Mesenchymal stem cell (in vitro differentiated cells and primary cell): ENCODE measurements at regions not wholly inside any gene's neighbourhood (a gene's known extent, or its start where the extent isn't known, plus 50 kb on each side); places are given as distances from the start of the nearest gene placed in this dataset.

Experiments
- DNase-seq: peaks from one replicate; pipeline ENCODE4 v3.0.0-alpha.2; 2013
- H2AFZ ChIP-seq: one replicate; pipeline ENCODE4 v1.6.1; 2013; ENCODE audit warnings: low read depth, mild to moderate bottlenecking, control low read depth, inconsistent platforms, low read length, moderate library complexity
- H2AK5ac ChIP-seq: 2 replicates; pipeline ENCODE4 v1.6.1; 2013; ENCODE audit warnings: low read length, moderate library complexity, mild to moderate bottlenecking, inconsistent platforms; ENCODE audit not compliant: severe bottlenecking
- H2BK120ac ChIP-seq: one replicate; pipeline ENCODE4 v1.6.1; 2013; ENCODE audit warnings: low read depth, mild to moderate bottlenecking, inconsistent platforms, low read length, moderate library complexity
- H2BK12ac ChIP-seq, 2 experiments: one replicate each; pipeline ENCODE4 v1.6.1; 2013; ENCODE audit warnings: inconsistent platforms in 2 of 2, low read length in 2 of 2, mild to moderate bottlenecking in 2 of 2, moderate library complexity in 2 of 2, control low read depth in 1 of 2
- H2BK15ac ChIP-seq: one replicate; pipeline ENCODE4 v1.6.1; 2013; ENCODE audit warnings: mild to moderate bottlenecking, low read depth, inconsistent platforms; ENCODE audit not compliant: poor library complexity, severe bottlenecking
- H2BK5ac ChIP-seq: 2 replicates; pipeline ENCODE4 v1.6.1; 2013; ENCODE audit warnings: low read depth, mild to moderate bottlenecking, low read length, control low read depth, inconsistent platforms; ENCODE audit not compliant: poor library complexity, severe bottlenecking
- H3K14ac ChIP-seq, 2 experiments: one replicate each; pipeline ENCODE4 v1.6.1; 2013; ENCODE audit warnings: inconsistent platforms in 2 of 2, low read length in 2 of 2, control low read depth in 1 of 2, mild to moderate bottlenecking in 1 of 2, moderate library complexity in 1 of 2
- H3K18ac ChIP-seq, 2 experiments: one replicate each; pipeline ENCODE4 v1.6.1; 2013; ENCODE audit warnings: inconsistent platforms in 2 of 2, low read length in 2 of 2, control low read depth in 1 of 2, low read depth in 1 of 2, mild to moderate bottlenecking in 1 of 2
- H3K23ac ChIP-seq, 2 experiments: one replicate each; pipeline ENCODE4 v1.6.1; 2013; ENCODE audit warnings: inconsistent platforms in 2 of 2, low read length in 2 of 2, mild to moderate bottlenecking in 2 of 2, moderate library complexity in 2 of 2, control low read depth in 1 of 2
- H3K27ac ChIP-seq: 2 replicates; pipeline ENCODE4 v1.5.1; 2013; ENCODE audit warnings: mild to moderate bottlenecking, moderate library complexity, low read length, control low read depth, inconsistent platforms; ENCODE audit not compliant: poor library complexity, severe bottlenecking
- H3K27me3 ChIP-seq, 2 experiments: 2 replicates each; pipeline versions ENCODE4 v1.6.1 to v1.7.0; 2013; ENCODE audit warnings: low read length in 2 of 2, mild to moderate bottlenecking in 2 of 2, moderate library complexity in 2 of 2, control low read depth in 1 of 2, inconsistent platforms in 1 of 2; ENCODE audit not compliant: control insufficient read depth in 1 of 2, insufficient read depth in 1 of 2
- H3K36me3 ChIP-seq, 2 experiments: 2 replicates each; pipeline versions ENCODE4 v1.6.1 to v1.7.0; 2013; ENCODE audit warnings: low read length in 2 of 2, control low read depth in 1 of 2, inconsistent platforms in 1 of 2, low read depth in 1 of 2, mild to moderate bottlenecking in 1 of 2; ENCODE audit not compliant: insufficient read depth in 2 of 2, control insufficient read depth in 1 of 2
- H3K4ac ChIP-seq, 2 experiments: one replicate each; pipeline ENCODE4 v1.6.1; 2013; ENCODE audit warnings: inconsistent platforms in 2 of 2, low read length in 2 of 2, mild to moderate bottlenecking in 2 of 2, moderate library complexity in 2 of 2, control low read depth in 1 of 2, low read depth in 1 of 2
- H3K4me1 ChIP-seq: 2 replicates; pipeline ENCODE4 v1.6.1; 2013; ENCODE audit warnings: low read depth, low read length, control low read depth; ENCODE audit not compliant: control insufficient read depth, insufficient read depth
- H3K4me2 ChIP-seq: 2 replicates; pipeline ENCODE4 v1.6.1; 2013; ENCODE audit warnings: low read length, mild to moderate bottlenecking, inconsistent platforms; ENCODE audit not compliant: poor library complexity, severe bottlenecking
- H3K4me3 ChIP-seq, 2 experiments: 2 replicates each; pipeline versions ENCODE4 v1.5.1 to v1.7.0; 2013; ENCODE audit warnings: low read length in 2 of 2, mild to moderate bottlenecking in 2 of 2, control low read depth in 1 of 2, low read depth in 1 of 2; ENCODE audit not compliant: insufficient read depth in 1 of 2
- H3K79me1 ChIP-seq: replicated peaks from 2 replicates; pipeline ENCODE4 v1.6.1; 2013; ENCODE audit warnings: mild to moderate bottlenecking, control low read depth, low read length, inconsistent platforms; ENCODE audit not compliant: poor library complexity, severe bottlenecking
- H3K9ac ChIP-seq: 2 replicates; pipeline ENCODE4 v1.7.0; 2013; ENCODE audit warnings: mild to moderate bottlenecking, low read length, moderate library complexity
- H3K9me3 ChIP-seq: 2 replicates; pipeline ENCODE4 v1.7.0; 2013; ENCODE audit warnings: mild to moderate bottlenecking, low read length; ENCODE audit not compliant: control insufficient read depth
- H4K8ac ChIP-seq: one replicate; pipeline ENCODE4 v1.6.1; 2013; ENCODE audit warnings: inconsistent platforms, mild to moderate bottlenecking, low read length, moderate library complexity
- H4K91ac ChIP-seq: one replicate; pipeline ENCODE4 v1.6.1; 2013; ENCODE audit warnings: mild to moderate bottlenecking, low read length, inconsistent platforms
- WGBS: methylation state at CpG from one replicate; pipeline ENCODE4 v1.1.7; 2013; ENCODE audit warnings: mixed read lengths; 5-methylcytosine and 5-hydroxymethylcytosine counted together

DNA sequence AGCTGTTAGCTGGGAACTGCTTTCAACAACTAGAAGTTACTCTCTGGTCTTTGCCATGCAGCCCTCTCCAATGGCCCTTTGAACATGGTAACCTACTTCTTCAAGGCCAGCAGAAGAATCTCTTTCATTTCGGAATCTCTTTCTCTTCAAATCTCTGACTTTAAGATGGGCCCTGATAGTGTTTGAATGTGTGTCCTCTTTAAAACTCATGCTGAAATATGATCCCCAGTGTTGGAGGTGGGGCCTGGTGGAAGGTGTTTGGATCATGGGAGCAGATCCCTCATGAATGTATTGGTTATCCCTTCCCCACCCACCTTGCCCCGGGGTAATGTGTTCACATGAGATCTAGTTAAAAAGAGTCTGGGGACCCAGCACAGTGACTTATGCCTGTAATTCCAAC is 54.5 kb upstream of the SOX13 start:
- H4K91ac ChIP-seq, result no peak overlapping the region
- H3K4me2 ChIP-seq, result no peak overlapping the region
- no peak overlapping the region for H3K4me3 ChIP-seq
- WGBS, result no CpG with 5 or more reads among the region's 2 CpGs
- H3K9ac ChIP-seq, result no peak overlapping the region
- no peaks in the 10 kb centered on the region for H3K79me1 ChIP-seq
- no peak overlapping the region for H2AFZ ChIP-seq
- H2BK120ac ChIP-seq, result no peak overlapping the region
- H2AK5ac ChIP-seq, result no peak overlapping the region
- no peak overlapping the region for H2BK12ac ChIP-seq
- H3K4ac ChIP-seq, result no peak overlapping the region
- peaks cover 11 to 12% of the 10 kb centered on the region in 2 experiments for H3K27me3 ChIP-seq
- no peak overlapping the region for H3K27ac ChIP-seq
- H3K9me3 ChIP-seq, result no peaks in the 10 kb centered on the region
- H2BK5ac ChIP-seq, result no peak overlapping the region
- H3K14ac ChIP-seq, result no peak overlapping the region
- no peaks in the 10 kb centered on the region for H3K4me1 ChIP-seq
- no peak overlapping the region for H2BK15ac ChIP-seq
- H3K23ac ChIP-seq, result no peak overlapping the region
- DNase-seq, result no peak
- no peak overlapping the region for H4K8ac ChIP-seq
- no peak overlapping the region for H3K18ac ChIP-seq
- H3K36me3 ChIP-seq, result no peaks in the 10 kb centered on the region
